ENCODE measurements at regions not wholly inside any gene's neighbourhood (a gene's known extent, or its start where the extent isn't known, plus 50 kb on each side); places are given as distances from the start of the nearest gene placed in this dataset.
A peak's percentile ranks its signal among the peaks of the same experiment; 100 is the strongest.

DNA sequence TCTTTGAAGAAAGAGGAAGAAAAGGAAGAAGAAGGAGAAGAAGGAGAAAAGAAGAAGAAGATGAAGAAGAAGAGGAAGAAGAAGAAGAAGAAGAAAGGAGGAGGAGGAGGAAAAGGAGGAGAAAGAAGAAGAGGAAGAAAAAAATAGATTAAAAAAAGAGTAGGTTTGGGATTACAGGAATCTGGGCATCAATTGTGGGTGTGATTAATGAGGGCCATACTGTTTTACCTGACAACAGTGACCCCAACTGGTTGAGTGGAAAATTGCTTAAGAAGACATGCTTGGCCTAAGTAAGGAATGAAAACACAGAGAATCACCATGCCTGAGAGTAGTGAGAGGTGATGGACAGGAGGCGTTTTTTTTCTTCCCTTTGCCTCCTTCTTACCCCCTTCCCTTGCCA lies 114.6 kb downstream of the FAM170A start (continued):
- no peak for TF ChIP-seq CCNT2 (IDR thresholded peaks at IDR 0.05; ENCODE audit: borderline replicate concordance, extremely low read depth, insufficient read length, low read depth, low read length)
- no peak for TF ChIP-seq SIN3A (IDR thresholded peaks at IDR 0.05; ENCODE audit: borderline replicate concordance in 2 of 2, control insufficient read depth in 1 of 2, low read depth in 2 of 2, low read length in 2 of 2)
- TF ChIP-seq, protein P1, sequence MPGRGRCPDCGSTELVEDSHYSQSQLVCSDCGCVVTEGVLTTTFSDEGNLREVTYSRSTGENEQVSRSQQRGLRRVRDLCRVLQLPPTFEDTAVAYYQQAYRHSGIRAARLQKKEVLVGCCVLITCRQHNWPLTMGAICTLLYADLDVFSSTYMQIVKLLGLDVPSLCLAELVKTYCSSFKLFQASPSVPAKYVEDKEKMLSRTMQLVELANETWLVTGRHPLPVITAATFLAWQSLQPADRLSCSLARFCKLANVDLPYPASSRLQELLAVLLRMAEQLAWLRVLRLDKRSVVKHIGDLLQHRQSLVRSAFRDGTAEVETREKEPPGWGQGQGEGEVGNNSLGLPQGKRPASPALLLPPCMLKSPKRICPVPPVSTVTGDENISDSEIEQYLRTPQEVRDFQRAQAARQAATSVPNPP (IDR thresholded peaks at IDR 0.05; ENCODE audit: borderline replicate concordance, insufficient read depth, insufficient read length): no peak
- no peak for TF ChIP-seq SIRT6 (IDR thresholded peaks at IDR 0.05; ENCODE audit: low read depth, low read length)
- no peak for TF ChIP-seq NR3C1 (CRISPR knock-in tag; IDR thresholded peaks at IDR 0.05)
- TF ChIP-seq, protein P2, sequence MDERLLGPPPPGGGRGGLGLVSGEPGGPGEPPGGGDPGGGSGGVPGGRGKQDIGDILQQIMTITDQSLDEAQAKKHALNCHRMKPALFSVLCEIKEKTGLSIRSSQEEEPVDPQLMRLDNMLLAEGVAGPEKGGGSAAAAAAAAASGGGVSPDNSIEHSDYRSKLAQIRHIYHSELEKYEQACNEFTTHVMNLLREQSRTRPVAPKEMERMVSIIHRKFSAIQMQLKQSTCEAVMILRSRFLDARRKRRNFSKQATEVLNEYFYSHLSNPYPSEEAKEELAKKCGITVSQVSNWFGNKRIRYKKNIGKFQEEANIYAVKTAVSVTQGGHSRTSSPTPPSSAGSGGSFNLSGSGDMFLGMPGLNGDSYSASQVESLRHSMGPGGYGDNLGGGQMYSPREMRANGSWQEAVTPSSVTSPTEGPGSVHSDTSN (CRISPR knock-in tag; IDR thresholded peaks at IDR 0.05; ENCODE audit: low read depth): no peak
- TF ChIP-seq, protein P2 (tag; conservative IDR thresholded peaks at IDR 0.05; ENCODE audit: low read depth): peak; percentile 91
- no peak for TF ChIP-seq DIDO1 (tag; IDR thresholded peaks at IDR 0.05; ENCODE audit: low read depth)
- TF ChIP-seq TRIM24 (IDR thresholded peaks at IDR 0.05): no peak
- no peak for TF ChIP-seq ZZZ3 (IDR thresholded peaks at IDR 0.05)
- TF ChIP-seq, protein P3, sequence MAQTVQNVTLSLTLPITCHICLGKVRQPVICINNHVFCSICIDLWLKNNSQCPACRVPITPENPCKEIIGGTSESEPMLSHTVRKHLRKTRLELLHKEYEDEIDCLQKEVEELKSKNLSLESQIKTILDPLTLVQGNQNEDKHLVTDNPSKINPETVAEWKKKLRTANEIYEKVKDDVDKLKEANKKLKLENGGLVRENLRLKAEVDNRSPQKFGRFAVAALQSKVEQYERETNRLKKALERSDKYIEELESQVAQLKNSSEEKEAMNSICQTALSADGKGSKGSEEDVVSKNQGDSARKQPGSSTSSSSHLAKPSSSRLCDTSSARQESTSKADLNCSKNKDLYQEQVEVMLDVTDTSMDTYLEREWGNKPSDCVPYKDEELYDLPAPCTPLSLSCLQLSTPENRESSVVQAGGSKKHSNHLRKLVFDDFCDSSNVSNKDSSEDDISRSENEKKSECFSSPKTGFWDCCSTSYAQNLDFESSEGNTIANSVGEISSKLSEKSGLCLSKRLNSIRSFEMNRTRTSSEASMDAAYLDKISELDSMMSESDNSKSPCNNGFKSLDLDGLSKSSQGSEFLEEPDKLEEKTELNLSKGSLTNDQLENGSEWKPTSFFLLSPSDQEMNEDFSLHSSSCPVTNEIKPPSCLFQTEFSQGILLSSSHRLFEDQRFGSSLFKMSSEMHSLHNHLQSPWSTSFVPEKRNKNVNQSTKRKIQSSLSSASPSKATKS (CRISPR knock-in tag; IDR thresholded peaks at IDR 0.05): no peak
- no peak for TF ChIP-seq ZNF143 (CRISPR knock-in tag; IDR thresholded peaks at IDR 0.05)
- TF ChIP-seq, protein P4, sequence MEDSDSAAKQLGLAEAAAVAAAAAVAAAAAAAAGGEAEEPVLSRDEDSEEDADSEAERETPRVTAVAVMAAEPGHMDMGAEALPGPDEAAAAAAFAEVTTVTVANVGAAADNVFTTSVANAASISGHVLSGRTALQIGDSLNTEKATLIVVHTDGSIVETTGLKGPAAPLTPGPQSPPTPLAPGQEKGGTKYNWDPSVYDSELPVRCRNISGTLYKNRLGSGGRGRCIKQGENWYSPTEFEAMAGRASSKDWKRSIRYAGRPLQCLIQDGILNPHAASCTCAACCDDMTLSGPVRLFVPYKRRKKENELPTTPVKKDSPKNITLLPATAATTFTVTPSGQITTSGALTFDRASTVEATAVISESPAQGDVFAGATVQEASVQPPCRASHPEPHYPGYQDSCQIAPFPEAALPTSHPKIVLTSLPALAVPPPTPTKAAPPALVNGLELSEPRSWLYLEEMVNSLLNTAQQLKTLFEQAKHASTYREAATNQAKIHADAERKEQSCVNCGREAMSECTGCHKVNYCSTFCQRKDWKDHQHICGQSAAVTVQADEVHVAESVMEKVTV (CRISPR knock-in tag; IDR thresholded peaks at IDR 0.05): peak; percentile 15; the same call in 1 of the 2 replicates
- no peak for TF ChIP-seq ZNF184 (CRISPR knock-in tag; IDR thresholded peaks at IDR 0.05)
- TF ChIP-seq PCBP2 (IDR thresholded peaks at IDR 0.05; ENCODE audit: low read depth, low read length, poor library complexity, severe bottlenecking): peak; percentile 25
- TF ChIP-seq, protein P5, sequence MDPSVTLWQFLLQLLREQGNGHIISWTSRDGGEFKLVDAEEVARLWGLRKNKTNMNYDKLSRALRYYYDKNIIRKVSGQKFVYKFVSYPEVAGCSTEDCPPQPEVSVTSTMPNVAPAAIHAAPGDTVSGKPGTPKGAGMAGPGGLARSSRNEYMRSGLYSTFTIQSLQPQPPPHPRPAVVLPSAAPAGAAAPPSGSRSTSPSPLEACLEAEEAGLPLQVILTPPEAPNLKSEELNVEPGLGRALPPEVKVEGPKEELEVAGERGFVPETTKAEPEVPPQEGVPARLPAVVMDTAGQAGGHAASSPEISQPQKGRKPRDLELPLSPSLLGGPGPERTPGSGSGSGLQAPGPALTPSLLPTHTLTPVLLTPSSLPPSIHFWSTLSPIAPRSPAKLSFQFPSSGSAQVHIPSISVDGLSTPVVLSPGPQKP (CRISPR knock-in tag; IDR thresholded peaks at IDR 0.05): no peak
- TF ChIP-seq NCOA4 (IDR thresholded peaks at IDR 0.05; ENCODE audit: partially characterized antibody): no peak
- no peak for TF ChIP-seq TCF7L2 (IDR thresholded peaks at IDR 0.05; ENCODE audit: low read depth, low read length)

Data from K562 (cell line).